ENCODE measurements at regions not wholly inside any gene's neighbourhood (a gene's known extent, or its start where the extent isn't known, plus 50 kb on each side); places are given as distances from the start of the nearest gene placed in this dataset.

DNA sequence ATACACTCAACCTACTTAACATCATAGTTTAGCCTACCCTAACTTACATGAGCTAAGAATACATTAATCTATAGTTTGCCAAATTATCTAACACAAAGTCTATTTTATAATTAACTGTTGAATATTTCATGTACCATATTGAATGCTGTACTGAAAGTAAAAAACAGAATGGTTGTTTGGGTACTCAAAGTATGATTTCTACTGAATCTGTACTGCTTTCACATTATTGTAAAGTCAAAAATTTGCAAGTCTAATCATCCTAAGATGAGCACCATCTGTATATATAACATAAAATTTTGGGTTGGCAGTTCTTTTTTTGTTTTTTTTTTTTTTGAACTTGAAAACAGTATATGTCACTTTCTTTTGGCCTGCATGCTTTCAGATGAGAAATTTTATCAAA, 1212.6 kb downstream of the SLITRK5 start:
- Histone ChIP-seq H3K27ac (ENCODE audit: low read depth, low read length) (no peak overlapping the region), H3K4me2 (ENCODE audit: low read length) (no peak overlapping the region), H3K27me3 (ENCODE audit: control insufficient read depth, low read length) (no peaks in the 10 kb centered on the region), H4K20me1 (ENCODE audit: control insufficient read depth, insufficient read depth, low read depth, low read length) (no peaks in the 10 kb centered on the region), H3F3A (ENCODE audit: control insufficient read depth, insufficient read depth) (no peaks in the 10 kb centered on the region), H3K9me3 (ENCODE audit: control insufficient read depth, insufficient read depth, low read length) (peaks cover 5% of the 10 kb centered on the region; the same call in 1 of the 2 replicates), H3K4me3 (ENCODE audit: low read length) (no peak overlapping the region), H3K36me3 (ENCODE audit: control insufficient read depth, low read length) (no peaks in the 10 kb centered on the region), H3K9me2 (replicated peaks; ENCODE audit: control insufficient read depth, low read length) (no peaks in the 10 kb centered on the region), H3K4me1 (ENCODE audit: control insufficient read depth, low read length) (no peaks in the 10 kb centered on the region), H3K79me2 (ENCODE audit: control insufficient read depth, low read length) (no peaks in the 10 kb centered on the region)
- TF ChIP-seq EZH2phosphoT487 (IDR thresholded peaks at IDR 0.05; ENCODE audit: borderline replicate concordance, low read length), result no peak
- TF ChIP-seq, protein P1, sequence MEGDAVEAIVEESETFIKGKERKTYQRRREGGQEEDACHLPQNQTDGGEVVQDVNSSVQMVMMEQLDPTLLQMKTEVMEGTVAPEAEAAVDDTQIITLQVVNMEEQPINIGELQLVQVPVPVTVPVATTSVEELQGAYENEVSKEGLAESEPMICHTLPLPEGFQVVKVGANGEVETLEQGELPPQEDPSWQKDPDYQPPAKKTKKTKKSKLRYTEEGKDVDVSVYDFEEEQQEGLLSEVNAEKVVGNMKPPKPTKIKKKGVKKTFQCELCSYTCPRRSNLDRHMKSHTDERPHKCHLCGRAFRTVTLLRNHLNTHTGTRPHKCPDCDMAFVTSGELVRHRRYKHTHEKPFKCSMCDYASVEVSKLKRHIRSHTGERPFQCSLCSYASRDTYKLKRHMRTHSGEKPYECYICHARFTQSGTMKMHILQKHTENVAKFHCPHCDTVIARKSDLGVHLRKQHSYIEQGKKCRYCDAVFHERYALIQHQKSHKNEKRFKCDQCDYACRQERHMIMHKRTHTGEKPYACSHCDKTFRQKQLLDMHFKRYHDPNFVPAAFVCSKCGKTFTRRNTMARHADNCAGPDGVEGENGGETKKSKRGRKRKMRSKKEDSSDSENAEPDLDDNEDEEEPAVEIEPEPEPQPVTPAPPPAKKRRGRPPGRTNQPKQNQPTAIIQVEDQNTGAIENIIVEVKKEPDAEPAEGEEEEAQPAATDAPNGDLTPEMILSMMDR (IDR thresholded peaks at IDR 0.05; ENCODE audit: low read depth, low read length, poor library complexity, severe bottlenecking), result no peak

DNA sequence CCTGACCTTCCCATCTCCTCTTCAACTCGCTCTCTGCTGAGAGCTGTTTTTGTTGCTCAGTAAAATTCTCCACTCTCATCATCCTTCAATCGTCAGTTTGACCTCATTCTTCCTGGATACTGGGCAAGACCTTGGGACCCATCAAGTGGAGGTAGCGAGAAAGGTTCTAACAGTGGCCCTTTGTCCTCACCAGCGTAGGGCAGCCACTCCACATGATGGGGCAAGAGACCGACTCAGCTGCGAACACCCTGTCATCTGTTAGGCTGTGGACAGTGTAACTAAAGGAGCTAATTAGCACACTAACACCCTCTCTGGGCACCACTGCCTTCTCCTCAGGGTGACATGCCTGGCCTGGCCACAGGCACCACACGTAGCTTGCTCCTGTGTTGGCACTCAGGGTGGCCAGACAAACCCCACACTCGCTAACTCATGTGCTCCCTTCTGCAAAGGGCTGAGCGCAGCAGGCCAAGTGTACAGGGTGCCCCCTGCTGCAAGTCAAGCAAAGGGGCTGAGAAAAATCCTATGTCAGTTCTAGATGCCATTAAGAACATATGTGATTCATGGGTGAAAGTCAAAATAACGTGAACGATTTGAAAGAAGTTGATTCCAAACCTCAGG, 1216.0 kb downstream of the SLITRK5 start:
- H3K79me2 ChIP-seq (ENCODE audit: control insufficient read depth, low read length), result no peaks in the 10 kb centered on the region
- H3K9me2 ChIP-seq (replicated peaks; ENCODE audit: control insufficient read depth, low read length), result no peaks in the 10 kb centered on the region
- H3K4me3 ChIP-seq (ENCODE audit: low read length), result no peak overlapping the region
- H3K27ac ChIP-seq (ENCODE audit: low read depth, low read length), result no peak overlapping the region
- no peaks in the 10 kb centered on the region for H3K4me1 ChIP-seq (ENCODE audit: control insufficient read depth, low read length)
- no peak for TF ChIP-seq EZH2phosphoT487 (IDR thresholded peaks at IDR 0.05; ENCODE audit: borderline replicate concordance, low read length)
- TF ChIP-seq, protein P1 (IDR thresholded peaks at IDR 0.05; ENCODE audit: low read depth, low read length, poor library complexity, severe bottlenecking), result no peak
- no peaks in the 10 kb centered on the region for H3F3A ChIP-seq (ENCODE audit: control insufficient read depth, insufficient read depth)
- no peaks in the 10 kb centered on the region for H3K27me3 ChIP-seq (ENCODE audit: control insufficient read depth, low read length)
- H3K4me2 ChIP-seq (ENCODE audit: low read length), result no peak overlapping the region
- H3K36me3 ChIP-seq (ENCODE audit: control insufficient read depth, low read length), result no peaks in the 10 kb centered on the region
- H3K9me3 ChIP-seq (ENCODE audit: control insufficient read depth, insufficient read depth, low read length), result peaks cover 5% of the 10 kb centered on the region; the same call in 1 of the 2 replicates
- no peaks in the 10 kb centered on the region for H4K20me1 ChIP-seq (ENCODE audit: control insufficient read depth, insufficient read depth, low read depth, low read length)

DNA sequence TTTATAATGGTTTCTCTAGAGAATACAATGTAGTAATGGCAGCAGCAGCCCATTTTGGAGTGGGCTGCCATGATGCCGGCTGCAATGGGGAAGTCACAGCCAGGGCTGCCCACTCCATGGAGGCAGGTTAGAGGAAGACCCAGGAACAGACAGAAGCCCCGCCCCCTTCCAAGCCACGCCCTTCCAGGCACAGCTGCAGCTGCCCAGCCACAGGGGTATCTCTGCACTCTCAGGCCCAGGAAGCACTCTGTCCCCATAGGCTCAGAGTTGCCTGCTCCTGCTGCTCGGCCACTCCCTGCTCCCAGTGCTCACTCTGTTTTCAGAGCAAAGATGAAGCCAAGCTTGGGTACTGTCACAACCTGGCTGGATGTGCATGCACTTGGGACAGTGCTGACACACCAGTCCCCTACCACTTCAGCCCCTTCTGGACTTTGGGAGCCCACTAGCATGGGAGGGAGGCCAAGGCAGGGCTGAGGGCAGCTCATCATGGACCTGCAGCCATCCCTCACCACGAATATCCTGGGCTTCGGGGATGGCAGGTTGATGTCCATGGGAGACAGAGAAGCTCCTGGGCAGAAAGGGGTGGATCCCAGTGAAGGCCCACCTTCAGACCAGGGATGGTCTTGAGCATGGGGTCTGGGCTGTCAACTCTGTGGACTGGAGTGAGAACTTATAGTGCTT, 1224.2 kb downstream of the SLITRK5 start:
- Histone ChIP-seq H3K27ac (ENCODE audit: low read depth, low read length) (no peak overlapping the region), H3K4me3 (ENCODE audit: low read length) (no peak overlapping the region), H3K36me3 (ENCODE audit: control insufficient read depth, low read length) (no peaks in the 10 kb centered on the region), H3K4me1 (ENCODE audit: control insufficient read depth, low read length) (no peaks in the 10 kb centered on the region), H4K20me1 (ENCODE audit: control insufficient read depth, insufficient read depth, low read depth, low read length) (no peaks in the 10 kb centered on the region), H3F3A (ENCODE audit: control insufficient read depth, insufficient read depth) (no peaks in the 10 kb centered on the region), H3K79me2 (ENCODE audit: control insufficient read depth, low read length) (no peaks in the 10 kb centered on the region), H3K9me3 (ENCODE audit: control insufficient read depth, insufficient read depth, low read length) (no peaks in the 10 kb centered on the region), H3K9me2 (replicated peaks; ENCODE audit: control insufficient read depth, low read length) (no peaks in the 10 kb centered on the region), H3K4me2 (ENCODE audit: low read length) (no peak overlapping the region), H3K27me3 (ENCODE audit: control insufficient read depth, low read length) (no peaks in the 10 kb centered on the region)
- TF ChIP-seq, protein P1 (IDR thresholded peaks at IDR 0.05; ENCODE audit: low read depth, low read length, poor library complexity, severe bottlenecking), result no peak
- no peak for TF ChIP-seq EZH2phosphoT487 (IDR thresholded peaks at IDR 0.05; ENCODE audit: borderline replicate concordance, low read length)
